ENCODE measurements at regions not wholly inside any gene's neighbourhood (a gene's known extent, or its start where the extent isn't known, plus 50 kb on each side); places are given as distances from the start of the nearest gene placed in this dataset.

- TF ChIP-seq POLR2AphosphoS5 (IDR thresholded peaks at IDR 0.05; ENCODE audit: borderline replicate concordance, low read depth, low read length) (no peak), EZH2 (IDR thresholded peaks at IDR 0.05) (no peak)
Measured at GRCh38 chr1:218135371-218135770, 149.7 kb upstream of the RRP15 start.

All from SK-N-MC (cell line).